ENCODE measurements at regions not wholly inside any gene's neighbourhood (a gene's known extent, or its start where the extent isn't known, plus 50 kb on each side); places are given as distances from the start of the nearest gene placed in this dataset.

- no peak for TF ChIP-seq CTCF (IDR thresholded peaks at IDR 0.05)
- TF ChIP-seq POLR2AphosphoS5 (IDR thresholded peaks at IDR 0.05), result no peak
- no peak for TF ChIP-seq POLR2A (IDR thresholded peaks at IDR 0.05; ENCODE audit: low read depth)
- TF ChIP-seq EP300 (IDR thresholded peaks at IDR 0.05), result no peak
These were observed 456.1 kb upstream of the RGS18 start for GRCh38 chr1:191702124-191702523.
